ENCODE measurements at regions not wholly inside any gene's neighbourhood (a gene's known extent, or its start where the extent isn't known, plus 50 kb on each side); places are given as distances from the start of the nearest gene placed in this dataset.

DNA sequence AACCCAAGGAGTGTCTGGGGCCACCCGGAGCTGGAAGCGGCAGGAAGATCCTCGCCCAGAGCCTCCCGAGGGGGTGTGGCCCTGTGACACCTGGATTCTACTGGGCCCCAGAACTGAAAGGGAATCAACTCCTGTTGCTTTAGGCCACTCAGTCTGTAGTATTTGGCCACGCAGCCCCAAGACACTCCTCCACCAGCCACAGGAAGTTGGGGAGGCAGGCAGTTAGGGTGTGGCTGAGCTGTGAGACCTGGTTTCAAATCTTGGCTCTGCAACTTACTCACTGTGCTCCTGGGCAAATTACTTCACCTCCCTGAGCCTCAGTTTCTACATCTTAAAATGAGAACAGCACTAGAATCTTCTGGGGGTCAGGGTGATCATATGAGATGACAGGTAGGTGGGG lies 119.8 kb upstream of the PPP1R26 start:
- no peak for TF ChIP-seq POLR2A (IDR thresholded peaks at IDR 0.05; ENCODE audit: extremely low read depth, insufficient read length)
- TF ChIP-seq, protein P1, sequence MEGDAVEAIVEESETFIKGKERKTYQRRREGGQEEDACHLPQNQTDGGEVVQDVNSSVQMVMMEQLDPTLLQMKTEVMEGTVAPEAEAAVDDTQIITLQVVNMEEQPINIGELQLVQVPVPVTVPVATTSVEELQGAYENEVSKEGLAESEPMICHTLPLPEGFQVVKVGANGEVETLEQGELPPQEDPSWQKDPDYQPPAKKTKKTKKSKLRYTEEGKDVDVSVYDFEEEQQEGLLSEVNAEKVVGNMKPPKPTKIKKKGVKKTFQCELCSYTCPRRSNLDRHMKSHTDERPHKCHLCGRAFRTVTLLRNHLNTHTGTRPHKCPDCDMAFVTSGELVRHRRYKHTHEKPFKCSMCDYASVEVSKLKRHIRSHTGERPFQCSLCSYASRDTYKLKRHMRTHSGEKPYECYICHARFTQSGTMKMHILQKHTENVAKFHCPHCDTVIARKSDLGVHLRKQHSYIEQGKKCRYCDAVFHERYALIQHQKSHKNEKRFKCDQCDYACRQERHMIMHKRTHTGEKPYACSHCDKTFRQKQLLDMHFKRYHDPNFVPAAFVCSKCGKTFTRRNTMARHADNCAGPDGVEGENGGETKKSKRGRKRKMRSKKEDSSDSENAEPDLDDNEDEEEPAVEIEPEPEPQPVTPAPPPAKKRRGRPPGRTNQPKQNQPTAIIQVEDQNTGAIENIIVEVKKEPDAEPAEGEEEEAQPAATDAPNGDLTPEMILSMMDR (IDR thresholded peaks at IDR 0.05; ENCODE audit: low read depth, low read length), result no peak
- TF ChIP-seq, protein P2, sequence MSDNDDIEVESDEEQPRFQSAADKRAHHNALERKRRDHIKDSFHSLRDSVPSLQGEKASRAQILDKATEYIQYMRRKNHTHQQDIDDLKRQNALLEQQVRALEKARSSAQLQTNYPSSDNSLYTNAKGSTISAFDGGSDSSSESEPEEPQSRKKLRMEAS (IDR thresholded peaks at IDR 0.05; ENCODE audit: low read depth, low read length), result no peak

All from NB4 (cell line).